ENCODE measurements at regions not wholly inside any gene's neighbourhood (a gene's known extent, or its start where the extent isn't known, plus 50 kb on each side); places are given as distances from the start of the nearest gene placed in this dataset.
A peak's percentile ranks its signal among the peaks of the same experiment; 100 is the strongest.

DNA sequence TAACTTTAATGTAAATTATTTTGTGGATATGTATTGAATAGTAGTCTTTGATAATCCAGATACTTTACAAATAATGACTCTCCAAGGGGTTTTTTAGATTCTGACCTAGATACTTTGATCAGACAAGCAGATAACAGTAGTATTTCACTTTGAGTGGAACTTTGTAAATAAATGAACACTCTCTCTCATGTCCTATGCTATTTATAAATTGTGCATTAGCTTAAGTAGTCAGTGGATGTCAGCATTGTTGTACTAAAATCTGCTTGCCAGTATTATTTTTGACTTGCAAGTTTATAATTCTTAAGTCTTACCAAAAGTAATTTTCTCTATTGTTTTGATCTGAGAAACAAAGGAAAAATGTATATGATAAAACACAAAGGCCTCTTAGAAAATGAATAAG, 1113.1 kb upstream of the NRXN1 start:
- TF ChIP-seq, protein P1, sequence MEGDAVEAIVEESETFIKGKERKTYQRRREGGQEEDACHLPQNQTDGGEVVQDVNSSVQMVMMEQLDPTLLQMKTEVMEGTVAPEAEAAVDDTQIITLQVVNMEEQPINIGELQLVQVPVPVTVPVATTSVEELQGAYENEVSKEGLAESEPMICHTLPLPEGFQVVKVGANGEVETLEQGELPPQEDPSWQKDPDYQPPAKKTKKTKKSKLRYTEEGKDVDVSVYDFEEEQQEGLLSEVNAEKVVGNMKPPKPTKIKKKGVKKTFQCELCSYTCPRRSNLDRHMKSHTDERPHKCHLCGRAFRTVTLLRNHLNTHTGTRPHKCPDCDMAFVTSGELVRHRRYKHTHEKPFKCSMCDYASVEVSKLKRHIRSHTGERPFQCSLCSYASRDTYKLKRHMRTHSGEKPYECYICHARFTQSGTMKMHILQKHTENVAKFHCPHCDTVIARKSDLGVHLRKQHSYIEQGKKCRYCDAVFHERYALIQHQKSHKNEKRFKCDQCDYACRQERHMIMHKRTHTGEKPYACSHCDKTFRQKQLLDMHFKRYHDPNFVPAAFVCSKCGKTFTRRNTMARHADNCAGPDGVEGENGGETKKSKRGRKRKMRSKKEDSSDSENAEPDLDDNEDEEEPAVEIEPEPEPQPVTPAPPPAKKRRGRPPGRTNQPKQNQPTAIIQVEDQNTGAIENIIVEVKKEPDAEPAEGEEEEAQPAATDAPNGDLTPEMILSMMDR (conservative IDR thresholded peaks at IDR 0.05), result no peak
- no peak overlapping the region for H3K27ac Mint-ChIP-seq
- Histone ChIP-seq H3K4me3 (ENCODE audit: low read length) (no peak overlapping the region), H3K36me3 (ENCODE audit: control insufficient read depth, insufficient read depth, low read length) (no peaks in the 10 kb centered on the region), H3K27me3 (ENCODE audit: control insufficient read depth, insufficient read depth, low read length, poor library complexity, severe bottlenecking) (no peaks in the 10 kb centered on the region), H3K4me1 (ENCODE audit: control insufficient read depth, insufficient read depth, low read length) (no peaks in the 10 kb centered on the region), H3K9ac (ENCODE audit: extremely low read depth, low read length, poor library complexity, severe bottlenecking) (no peak overlapping the region), H3K9me3 (ENCODE audit: control insufficient read depth, low read length) (no peaks in the 10 kb centered on the region), H3K27ac (ENCODE audit: low read depth, low read length) (no peak overlapping the region)
- H3K4me3 Mint-ChIP-seq, result no peak overlapping the region
- H3K36me3 Mint-ChIP-seq (ENCODE audit: low read depth), result no peaks in the 10 kb centered on the region
- H3K9me3 Mint-ChIP-seq, result no peaks in the 10 kb centered on the region
- H3K4me1 Mint-ChIP-seq, result no peaks in the 10 kb centered on the region
- DNase-seq, result no peak
- H3K27me3 Mint-ChIP-seq (ENCODE audit: insufficient read depth), result no peaks in the 10 kb centered on the region

DNA sequence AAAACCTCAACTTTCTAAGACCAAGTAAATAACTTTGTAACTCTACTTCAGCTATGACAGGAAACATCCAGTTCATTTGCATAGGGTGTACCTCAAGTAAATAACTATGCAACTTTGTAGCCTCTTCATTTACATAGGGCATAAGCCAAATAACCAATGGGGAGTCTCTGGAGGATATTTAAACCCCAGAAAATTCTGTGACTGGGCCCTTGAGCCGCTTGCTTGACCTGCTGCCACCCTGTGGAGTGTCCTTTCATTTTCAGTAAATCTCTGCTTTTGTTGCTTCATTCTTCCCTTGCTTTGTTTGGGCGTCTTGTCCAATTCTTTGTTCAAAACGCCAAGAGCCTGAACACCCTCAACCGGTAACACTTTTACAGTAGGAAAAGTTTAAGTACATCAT, 1112.7 kb upstream of the NRXN1 start:
- Histone ChIP-seq H3K9me3 (ENCODE audit: control insufficient read depth, low read length) (no peaks in the 10 kb centered on the region), H3K27me3 (ENCODE audit: control insufficient read depth, insufficient read depth, low read length, poor library complexity, severe bottlenecking) (no peaks in the 10 kb centered on the region), H3K27ac (ENCODE audit: low read depth, low read length) (no peak overlapping the region), H3K9ac (ENCODE audit: extremely low read depth, low read length, poor library complexity, severe bottlenecking) (no peak overlapping the region), H3K4me1 (ENCODE audit: control insufficient read depth, insufficient read depth, low read length) (no peaks in the 10 kb centered on the region), H3K36me3 (ENCODE audit: control insufficient read depth, insufficient read depth, low read length) (no peaks in the 10 kb centered on the region), H3K4me3 (ENCODE audit: low read length) (no peak overlapping the region)
- no peak for DNase-seq
- H3K36me3 Mint-ChIP-seq (ENCODE audit: low read depth), result no peaks in the 10 kb centered on the region
- no peaks in the 10 kb centered on the region for H3K27me3 Mint-ChIP-seq (ENCODE audit: insufficient read depth)
- H3K9me3 Mint-ChIP-seq, result no peaks in the 10 kb centered on the region
- H3K4me1 Mint-ChIP-seq, result no peaks in the 10 kb centered on the region
- 40 to 88% methylated on average over 1 to 3 of the region's 4 CpGs for WGBS, 2 experiments (ENCODE audit: insufficient coverage in 1 of 2, insufficient read length in 1 of 2)
- H3K27ac Mint-ChIP-seq, result no peak overlapping the region
- H3K4me3 Mint-ChIP-seq, result no peak overlapping the region
- TF ChIP-seq, protein P1 (conservative IDR thresholded peaks at IDR 0.05), result peak; percentile 24

DNA sequence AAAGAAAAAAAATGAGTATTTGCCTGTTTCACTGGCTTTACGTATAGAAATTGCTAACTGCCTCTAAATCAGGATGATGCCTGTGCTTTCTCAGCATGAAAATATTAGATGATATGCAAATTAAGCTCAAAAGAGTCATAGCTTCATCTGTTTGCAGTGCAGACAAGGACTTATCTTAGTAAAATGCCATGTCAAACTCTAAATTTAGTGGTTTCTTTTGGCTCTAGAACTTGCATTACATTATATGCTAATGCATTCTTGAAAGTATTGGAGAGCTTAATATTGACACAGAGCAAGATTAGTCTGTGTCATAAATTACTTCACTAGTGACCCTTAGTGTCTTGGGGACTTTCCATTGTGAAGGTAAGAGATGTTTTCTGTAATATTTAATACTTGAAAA, 1109.1 kb upstream of the NRXN1 start:
- Histone ChIP-seq H3K36me3 (ENCODE audit: control insufficient read depth, insufficient read depth, low read length) (no peaks in the 10 kb centered on the region), H3K9me3 (ENCODE audit: control insufficient read depth, low read length) (no peaks in the 10 kb centered on the region), H3K27ac (ENCODE audit: low read depth, low read length) (no peak overlapping the region), H3K27me3 (ENCODE audit: control insufficient read depth, insufficient read depth, low read length, poor library complexity, severe bottlenecking) (no peaks in the 10 kb centered on the region), H3K4me3 (ENCODE audit: low read length) (no peak overlapping the region), H3K4me1 (ENCODE audit: control insufficient read depth, insufficient read depth, low read length) (no peaks in the 10 kb centered on the region), H3K9ac (ENCODE audit: extremely low read depth, low read length, poor library complexity, severe bottlenecking) (no peak overlapping the region)
- H3K27ac Mint-ChIP-seq, result no peak overlapping the region
- H3K36me3 Mint-ChIP-seq (ENCODE audit: low read depth), result no peaks in the 10 kb centered on the region
- H3K9me3 Mint-ChIP-seq, result no peaks in the 10 kb centered on the region
- 83 to 96% methylated on average over 1 of the region's 1 CpG for WGBS, 2 experiments (ENCODE audit: insufficient coverage in 1 of 2, insufficient read length in 1 of 2)
- no peaks in the 10 kb centered on the region for H3K4me1 Mint-ChIP-seq
- H3K4me3 Mint-ChIP-seq, result no peak overlapping the region
- DNase-seq, result no peak
- TF ChIP-seq, protein P1 (conservative IDR thresholded peaks at IDR 0.05), result no peak
- H3K27me3 Mint-ChIP-seq (ENCODE audit: insufficient read depth), result no peaks in the 10 kb centered on the region
